ENCODE measurements at regions not wholly inside any gene's neighbourhood (a gene's known extent, or its start where the extent isn't known, plus 50 kb on each side); places are given as distances from the start of the nearest gene placed in this dataset.

GRCh38 chr3:103381296-103382079, 946.7 kb downstream of the ZPLD1 start:
- DNase-seq, result no peak

GRCh38 chr3:103385961-103386656, 951.3 kb downstream of the ZPLD1 start:
- DNase-seq, result no peak

- no peak for DNase-seq
These were observed 953.4 kb downstream of the ZPLD1 start for GRCh38 chr3:103388214-103388613.

GRCh38 chr3:103389356-103389755, 954.5 kb downstream of the ZPLD1 start:
- no peak for DNase-seq

- DNase-seq, result no peak
These were observed 958.8 kb downstream of the ZPLD1 start for GRCh38 chr3:103393395-103394186.

- no peak for DNase-seq
These were observed 968.4 kb downstream of the ZPLD1 start for GRCh38 chr3:103403191-103403590.

- DNase-seq, result no peak
These were observed 971.6 kb downstream of the ZPLD1 start for GRCh38 chr3:103406320-103406850.

- DNase-seq, result peak; percentile 2
These were observed 975.4 kb downstream of the ZPLD1 start for GRCh38 chr3:103410231-103410630.

GRCh38 chr3:103421460-103421859, 986.6 kb downstream of the ZPLD1 start:
- DNase-seq, result no peak

- DNase-seq, result no peak
These were observed 1003.1 kb downstream of the ZPLD1 start for GRCh38 chr3:103437883-103438282.

- DNase-seq, result no peak
These were observed 1005.9 kb downstream of the ZPLD1 start for GRCh38 chr3:103440539-103441203.

- DNase-seq, result no peak
These were observed 1012.3 kb downstream of the ZPLD1 start for GRCh38 chr3:103446953-103447629.

- DNase-seq, result no peak
These were observed 1018.3 kb downstream of the ZPLD1 start for GRCh38 chr3:103453152-103453551.

GRCh38 chr3:103459815-103460214, 1025.0 kb downstream of the ZPLD1 start:
- DNase-seq, result no peak

GRCh38 chr3:103470498-103470897, 1035.7 kb downstream of the ZPLD1 start:
- no peak for DNase-seq

GRCh38 chr3:103494011-103494410, 1059.2 kb downstream of the ZPLD1 start:
- no peak for DNase-seq

GRCh38 chr3:103494512-103494911, 1059.7 kb downstream of the ZPLD1 start:
- no peak for DNase-seq

- DNase-seq, result no peak
These were observed 1060.4 kb downstream of the ZPLD1 start for GRCh38 chr3:103495186-103495585.

GRCh38 chr3:103499132-103499900, 1064.5 kb downstream of the ZPLD1 start:
- DNase-seq, result no peak

- DNase-seq, result no peak
These were observed 1065.2 kb downstream of the ZPLD1 start for GRCh38 chr3:103499967-103500366.

- no peak for DNase-seq
These were observed 1075.9 kb downstream of the ZPLD1 start for GRCh38 chr3:103510760-103511159.

Measured in activated gamma-delta T cell (primary cell).